ENCODE measurements at regions not wholly inside any gene's neighbourhood (a gene's known extent, or its start where the extent isn't known, plus 50 kb on each side); places are given as distances from the start of the nearest gene placed in this dataset.

- no peak overlapping the region for H3K9ac ChIP-seq (ENCODE audit: low read depth, low read length)
These were observed 1045.9 kb downstream of the VRK1 start for GRCh38 chr14:97843066-97843465.

DNA sequence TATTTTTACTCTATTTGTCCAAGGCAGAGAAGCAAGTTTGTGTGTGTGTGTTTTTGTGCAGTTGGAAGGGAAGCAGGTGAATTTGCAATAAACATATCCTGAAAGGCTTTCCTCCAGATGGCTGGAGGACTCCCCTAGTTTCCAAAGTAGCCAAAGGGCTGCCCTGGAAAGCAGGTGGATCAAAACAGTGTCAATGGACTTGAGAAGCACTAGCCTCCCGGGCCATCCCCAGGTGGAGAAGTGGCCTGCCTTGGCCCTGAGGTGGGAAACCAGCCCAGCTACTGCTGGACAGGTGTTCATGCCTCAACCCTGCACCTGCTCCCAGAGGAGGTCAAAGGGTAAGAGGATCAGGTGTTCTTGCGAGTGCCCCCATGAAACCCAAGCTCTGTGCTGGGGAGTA lies 1046.9 kb downstream of the VRK1 start:
- no peaks in the 10 kb centered on the region for H3K36me3 ChIP-seq (ENCODE audit: insufficient read depth, low read length)
- H3K9me3 ChIP-seq (replicated peaks; ENCODE audit: low read length): peaks cover 25% of the 10 kb centered on the region
- no peak overlapping the region for H3K4me2 ChIP-seq (ENCODE audit: low read length)
- no peak overlapping the region for H3K9ac ChIP-seq (ENCODE audit: low read depth, low read length)
- no peaks in the 10 kb centered on the region for H3K4me1 ChIP-seq (ENCODE audit: control insufficient read depth, insufficient read depth, low read length)
- no peaks in the 10 kb centered on the region for H3K27me3 ChIP-seq (ENCODE audit: control insufficient read depth, insufficient read depth, low read length)
- H3K4me3 ChIP-seq (ENCODE audit: low read length): no peak overlapping the region

More at GRCh38 chr14:97843066-97843465, 1045.9 kb downstream of the VRK1 start:
- Histone ChIP-seq H3K4me2 (ENCODE audit: low read length) (no peak overlapping the region), H3K27me3 (ENCODE audit: control insufficient read depth, insufficient read depth, low read length) (no peaks in the 10 kb centered on the region), H3K36me3 (ENCODE audit: insufficient read depth, low read length) (no peaks in the 10 kb centered on the region), H3K9me3 (replicated peaks; ENCODE audit: low read length) (peaks cover 28% of the 10 kb centered on the region), H3K4me1 (ENCODE audit: control insufficient read depth, insufficient read depth, low read length) (no peaks in the 10 kb centered on the region), H3K4me3 (ENCODE audit: low read length) (no peak overlapping the region)

- no peaks in the 10 kb centered on the region for H3K4me1 ChIP-seq (ENCODE audit: control insufficient read depth, insufficient read depth, low read length)
- H3K4me2 ChIP-seq (ENCODE audit: low read length): no peak overlapping the region
- no peaks in the 10 kb centered on the region for H3K27me3 ChIP-seq (ENCODE audit: control insufficient read depth, insufficient read depth, low read length)
- no peak overlapping the region for H3K9ac ChIP-seq (ENCODE audit: low read depth, low read length)
- H3K4me3 ChIP-seq (ENCODE audit: low read length): no peak overlapping the region
- H3K36me3 ChIP-seq (ENCODE audit: insufficient read depth, low read length): no peaks in the 10 kb centered on the region
- H3K9me3 ChIP-seq (replicated peaks; ENCODE audit: low read length): peaks cover 13% of the 10 kb centered on the region
These were observed 1049.0 kb downstream of the VRK1 start for GRCh38 chr14:97846156-97846555.

- no peaks in the 10 kb centered on the region for H3K27me3 ChIP-seq (ENCODE audit: control insufficient read depth, insufficient read depth, low read length)
- peaks cover 6% of the 10 kb centered on the region for H3K9me3 ChIP-seq (replicated peaks; ENCODE audit: low read length)
- no peaks in the 10 kb centered on the region for H3K36me3 ChIP-seq (ENCODE audit: insufficient read depth, low read length)
- H3K4me2 ChIP-seq (ENCODE audit: low read length): no peak overlapping the region
- H3K4me3 ChIP-seq (ENCODE audit: low read length): no peak overlapping the region
- H3K9ac ChIP-seq (ENCODE audit: low read depth, low read length): no peak overlapping the region
- H3K4me1 ChIP-seq (ENCODE audit: control insufficient read depth, insufficient read depth, low read length): no peaks in the 10 kb centered on the region
These were observed 1051.3 kb downstream of the VRK1 start for GRCh38 chr14:97848317-97848980.

DNA sequence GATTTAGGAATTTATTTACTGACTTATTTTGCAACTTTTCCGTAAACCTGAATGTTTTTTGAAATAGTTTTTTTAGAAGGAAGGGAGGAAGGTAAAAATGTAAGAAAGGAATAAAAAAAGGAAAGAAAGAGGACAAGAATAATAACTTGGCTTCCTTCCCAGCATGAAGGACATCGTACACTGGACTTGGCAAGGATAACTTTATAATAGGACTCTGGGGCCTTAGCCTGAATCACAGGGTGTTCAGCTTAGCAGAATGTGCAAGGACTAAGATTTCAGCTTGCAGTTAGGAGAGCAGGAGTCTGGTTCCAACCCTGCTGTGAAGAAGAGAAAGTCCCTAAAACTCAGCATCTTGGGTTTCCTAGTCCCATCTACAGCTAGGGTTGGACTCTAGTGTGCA lies 1053.3 kb downstream of the VRK1 start:
- Histone ChIP-seq H3K27me3 (ENCODE audit: control insufficient read depth, insufficient read depth, low read length) (no peaks in the 10 kb centered on the region), H3K9me3 (replicated peaks; ENCODE audit: low read length) (peaks cover 13% of the 10 kb centered on the region), H3K9ac (ENCODE audit: low read depth, low read length) (no peak overlapping the region), H3K4me1 (ENCODE audit: control insufficient read depth, insufficient read depth, low read length) (no peaks in the 10 kb centered on the region), H3K4me3 (ENCODE audit: low read length) (no peak overlapping the region), H3K36me3 (ENCODE audit: insufficient read depth, low read length) (no peaks in the 10 kb centered on the region), H3K4me2 (ENCODE audit: low read length) (no peak overlapping the region)

DNA sequence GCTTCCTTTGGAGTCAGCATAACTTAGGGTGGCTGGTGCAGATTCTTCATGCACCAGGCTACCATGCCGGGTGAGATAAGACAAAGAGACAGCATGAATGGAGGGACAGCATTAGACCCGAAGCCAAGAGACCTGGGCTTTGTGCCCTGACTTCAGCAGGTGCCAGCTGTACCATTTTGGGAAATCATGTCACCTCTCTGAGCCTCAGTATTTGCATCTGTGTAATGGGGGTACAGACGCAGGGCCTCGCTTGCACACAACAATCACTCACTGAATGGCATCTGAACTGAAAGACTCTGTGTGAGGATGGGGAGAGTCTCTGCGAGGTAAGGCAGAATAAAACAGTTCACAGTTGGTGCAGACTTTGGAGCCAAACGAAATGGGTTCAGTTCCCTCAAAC lies 1053.7 kb downstream of the VRK1 start:
- no peak overlapping the region for H3K4me3 ChIP-seq (ENCODE audit: low read length)
- no peak overlapping the region for H3K4me2 ChIP-seq (ENCODE audit: low read length)
- no peaks in the 10 kb centered on the region for H3K4me1 ChIP-seq (ENCODE audit: control insufficient read depth, insufficient read depth, low read length)
- H3K9me3 ChIP-seq (replicated peaks; ENCODE audit: low read length): peaks cover 16% of the 10 kb centered on the region
- H3K27me3 ChIP-seq (ENCODE audit: control insufficient read depth, insufficient read depth, low read length): no peaks in the 10 kb centered on the region
- no peaks in the 10 kb centered on the region for H3K36me3 ChIP-seq (ENCODE audit: insufficient read depth, low read length)
- H3K9ac ChIP-seq (ENCODE audit: low read depth, low read length): no peak overlapping the region

DNA sequence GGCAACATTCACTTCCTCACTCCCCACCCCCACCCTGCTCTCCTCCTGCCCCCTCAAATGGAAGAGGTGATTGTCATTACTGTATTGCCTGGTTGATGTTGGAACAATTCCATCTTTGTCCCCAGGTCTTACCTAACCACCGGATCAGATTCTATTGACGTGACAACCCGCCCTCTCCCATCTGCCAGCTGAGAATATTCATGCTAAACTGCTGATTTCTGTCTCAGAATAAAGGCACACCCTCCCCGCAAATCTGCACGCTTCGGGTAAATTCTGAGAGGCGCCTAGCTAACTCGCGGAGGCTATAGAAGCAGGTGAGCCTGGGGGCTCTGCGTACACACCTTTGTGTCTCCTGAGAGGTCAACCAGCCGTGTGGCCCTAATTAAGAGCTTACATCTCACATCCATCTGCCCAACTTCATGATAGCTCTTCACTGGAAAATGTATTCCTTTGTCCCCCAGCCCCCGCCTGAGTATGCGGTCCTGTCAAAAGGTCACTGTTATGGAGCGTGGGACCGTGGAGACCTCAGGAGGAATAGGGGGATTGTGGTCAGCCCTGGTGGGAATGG lies 1054.3 kb downstream of the VRK1 start:
- no peaks in the 10 kb centered on the region for H3K36me3 ChIP-seq (ENCODE audit: insufficient read depth, low read length)
- no peak overlapping the region for H3K9ac ChIP-seq (ENCODE audit: low read depth, low read length)
- H3K27me3 ChIP-seq (ENCODE audit: control insufficient read depth, insufficient read depth, low read length): no peaks in the 10 kb centered on the region
- H3K4me1 ChIP-seq (ENCODE audit: control insufficient read depth, insufficient read depth, low read length): no peaks in the 10 kb centered on the region
- H3K4me3 ChIP-seq (ENCODE audit: low read length): no peak overlapping the region
- no peak overlapping the region for H3K4me2 ChIP-seq (ENCODE audit: low read length)
- peaks cover 17% of the 10 kb centered on the region for H3K9me3 ChIP-seq (replicated peaks; ENCODE audit: low read length)

DNA sequence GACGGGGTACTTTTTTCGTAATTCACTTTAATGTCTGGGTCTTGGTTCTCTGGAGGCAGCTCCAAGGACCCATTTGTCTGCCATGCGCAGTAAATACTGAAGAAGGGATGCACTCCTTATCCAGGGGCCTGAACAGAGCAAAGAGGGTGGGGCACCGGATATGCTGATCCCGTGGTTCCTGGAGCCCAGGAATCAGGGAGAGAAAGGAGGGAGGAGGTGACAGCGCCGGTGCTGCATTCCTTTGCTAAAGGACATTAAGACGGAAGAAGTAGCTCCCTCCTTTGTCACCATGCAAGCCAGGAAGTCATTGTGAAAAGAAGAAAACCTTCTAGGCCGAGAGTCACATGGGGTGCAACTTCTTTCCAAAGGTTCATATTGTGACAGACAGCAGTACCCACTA lies 1057.7 kb downstream of the VRK1 start:
- no peaks in the 10 kb centered on the region for H3K36me3 ChIP-seq (ENCODE audit: insufficient read depth, low read length)
- no peak overlapping the region for H3K9ac ChIP-seq (ENCODE audit: low read depth, low read length)
- H3K4me3 ChIP-seq (ENCODE audit: low read length): no peak overlapping the region
- H3K27me3 ChIP-seq (ENCODE audit: control insufficient read depth, insufficient read depth, low read length): no peaks in the 10 kb centered on the region
- no peak overlapping the region for H3K4me2 ChIP-seq (ENCODE audit: low read length)
- no peaks in the 10 kb centered on the region for H3K4me1 ChIP-seq (ENCODE audit: control insufficient read depth, insufficient read depth, low read length)
- H3K9me3 ChIP-seq (replicated peaks; ENCODE audit: low read length): peaks cover 20% of the 10 kb centered on the region

GRCh38 chr14:97866195-97866594 lies 1069.0 kb downstream of the VRK1 start:
- Histone ChIP-seq H3K9ac (ENCODE audit: low read depth, low read length) (no peak overlapping the region), H3K27me3 (ENCODE audit: control insufficient read depth, insufficient read depth, low read length) (no peaks in the 10 kb centered on the region), H3K4me1 (ENCODE audit: control insufficient read depth, insufficient read depth, low read length) (no peaks in the 10 kb centered on the region), H3K4me3 (ENCODE audit: low read length) (no peak overlapping the region), H3K9me3 (replicated peaks; ENCODE audit: low read length) (peaks cover 3% of the 10 kb centered on the region), H3K4me2 (ENCODE audit: low read length) (no peak overlapping the region), H3K36me3 (ENCODE audit: insufficient read depth, low read length) (no peaks in the 10 kb centered on the region)

- Histone ChIP-seq H3K9ac (ENCODE audit: low read depth, low read length) (no peak overlapping the region), H3K27me3 (ENCODE audit: control insufficient read depth, insufficient read depth, low read length) (no peaks in the 10 kb centered on the region)
These were observed 1069.5 kb downstream of the VRK1 start for GRCh38 chr14:97866664-97867063.

GRCh38 chr14:97873291-97873690 lies 1076.1 kb downstream of the VRK1 start:
- Histone ChIP-seq H3K36me3 (ENCODE audit: insufficient read depth, low read length) (no peaks in the 10 kb centered on the region), H3K4me1 (ENCODE audit: control insufficient read depth, insufficient read depth, low read length) (no peaks in the 10 kb centered on the region), H3K4me2 (ENCODE audit: low read length) (no peak overlapping the region), H3K9me3 (replicated peaks; ENCODE audit: low read length) (peaks cover 2% of the 10 kb centered on the region), H3K9ac (ENCODE audit: low read depth, low read length) (no peak overlapping the region), H3K4me3 (ENCODE audit: low read length) (no peak overlapping the region), H3K27me3 (ENCODE audit: control insufficient read depth, insufficient read depth, low read length) (no peaks in the 10 kb centered on the region)

More at GRCh38 chr14:97866664-97867063, 1069.5 kb downstream of the VRK1 start:
- peaks cover 3% of the 10 kb centered on the region for H3K9me3 ChIP-seq (replicated peaks; ENCODE audit: low read length)
- no peak overlapping the region for H3K4me3 ChIP-seq (ENCODE audit: low read length)
- no peaks in the 10 kb centered on the region for H3K4me1 ChIP-seq (ENCODE audit: control insufficient read depth, insufficient read depth, low read length)
- no peak overlapping the region for H3K4me2 ChIP-seq (ENCODE audit: low read length)
- H3K36me3 ChIP-seq (ENCODE audit: insufficient read depth, low read length): no peaks in the 10 kb centered on the region

DNA sequence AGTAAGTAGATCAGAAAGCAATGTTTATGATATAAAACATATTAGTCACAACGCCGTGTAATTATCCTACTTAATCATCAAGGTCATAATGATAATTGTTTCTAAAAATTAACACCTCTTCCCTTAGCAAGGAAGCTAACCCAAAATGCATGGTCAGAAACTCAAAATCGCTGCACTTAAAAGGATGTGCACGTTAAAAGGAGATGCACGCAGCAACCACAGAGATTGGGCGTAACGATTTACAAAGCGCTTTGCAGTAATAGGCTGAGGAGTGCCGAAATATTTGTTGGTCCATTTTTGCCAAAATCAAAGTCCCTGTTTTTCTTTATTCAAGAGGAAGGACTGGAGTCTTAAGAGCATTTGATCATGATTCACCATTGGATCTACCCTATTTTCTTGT lies 1077.2 kb downstream of the VRK1 start:
- no peaks in the 10 kb centered on the region for H3K27me3 ChIP-seq (ENCODE audit: control insufficient read depth, insufficient read depth, low read length)
- no peak overlapping the region for H3K9ac ChIP-seq (ENCODE audit: low read depth, low read length)
- H3K4me2 ChIP-seq (ENCODE audit: low read length): no peak overlapping the region
- H3K36me3 ChIP-seq (ENCODE audit: insufficient read depth, low read length): no peaks in the 10 kb centered on the region
- peaks cover 4% of the 10 kb centered on the region for H3K9me3 ChIP-seq (replicated peaks; ENCODE audit: low read length)
- no peaks in the 10 kb centered on the region for H3K4me1 ChIP-seq (ENCODE audit: control insufficient read depth, insufficient read depth, low read length)
- H3K4me3 ChIP-seq (ENCODE audit: low read length): no peak overlapping the region

All from skeletal muscle satellite cell (primary cell).